Neural crest cell (in vitro differentiated cells): ENCODE measurements at regions not wholly inside any gene's neighbourhood (a gene's known extent, or its start where the extent isn't known, plus 50 kb on each side); places are given as distances from the start of the nearest gene placed in this dataset.

ENCODE experiments used
- DNase-seq: peaks from one replicate; pipeline ENCODE4 v3.0.0; 2021; ENCODE audit warnings: low read depth, mixed read lengths, low spot score
- H3K27ac Mint-ChIP-seq: one replicate; pipeline ENCODE4 v1.8.0; 2021; ENCODE audit warnings: mild to moderate bottlenecking, mixed read lengths; ENCODE audit not compliant: unreplicated experiment
- H3K27me3 Mint-ChIP-seq: 2 replicates; pipeline ENCODE4 v1.8.0; 2021; ENCODE audit warnings: low read depth, mild to moderate bottlenecking, mixed read lengths
- H3K36me3 Mint-ChIP-seq: 2 replicates; pipeline ENCODE4 v1.8.0; 2021; ENCODE audit warnings: low read depth, mild to moderate bottlenecking, mixed read lengths
- H3K4me1 Mint-ChIP-seq: 2 replicates; pipeline ENCODE4 v1.8.0; 2021; ENCODE audit warnings: mixed read lengths
- H3K4me3 Mint-ChIP-seq: one replicate; pipeline ENCODE4 v1.8.0; 2021; ENCODE audit warnings: mild to moderate bottlenecking, mixed read lengths
- H3K9me3 Mint-ChIP-seq: 2 replicates; pipeline ENCODE4 v1.8.0; 2021; ENCODE audit warnings: mixed read lengths
- TF ChIP-seq, protein P1 (sequence below): fragments of 200-600 bp; sonication (generic); conservative IDR thresholded peaks from 2 replicates; pipeline ENCODE4 v1.5.0; 2021; ENCODE audit warnings: antibody characterized with exemption, mild to moderate bottlenecking

GRCh38 chr11:133600786-133601185 lies 68.5 kb upstream of the OPCML start:
- H3K27ac Mint-ChIP-seq, result no peak overlapping the region
- H3K4me3 Mint-ChIP-seq, result no peak overlapping the region
- H3K27me3 Mint-ChIP-seq, result peaks cover 3% of the 10 kb centered on the region
- no peak for DNase-seq
- H3K36me3 Mint-ChIP-seq, result no peaks in the 10 kb centered on the region
- H3K4me1 Mint-ChIP-seq, result peaks cover 6% of the 10 kb centered on the region
- TF ChIP-seq, protein P1, sequence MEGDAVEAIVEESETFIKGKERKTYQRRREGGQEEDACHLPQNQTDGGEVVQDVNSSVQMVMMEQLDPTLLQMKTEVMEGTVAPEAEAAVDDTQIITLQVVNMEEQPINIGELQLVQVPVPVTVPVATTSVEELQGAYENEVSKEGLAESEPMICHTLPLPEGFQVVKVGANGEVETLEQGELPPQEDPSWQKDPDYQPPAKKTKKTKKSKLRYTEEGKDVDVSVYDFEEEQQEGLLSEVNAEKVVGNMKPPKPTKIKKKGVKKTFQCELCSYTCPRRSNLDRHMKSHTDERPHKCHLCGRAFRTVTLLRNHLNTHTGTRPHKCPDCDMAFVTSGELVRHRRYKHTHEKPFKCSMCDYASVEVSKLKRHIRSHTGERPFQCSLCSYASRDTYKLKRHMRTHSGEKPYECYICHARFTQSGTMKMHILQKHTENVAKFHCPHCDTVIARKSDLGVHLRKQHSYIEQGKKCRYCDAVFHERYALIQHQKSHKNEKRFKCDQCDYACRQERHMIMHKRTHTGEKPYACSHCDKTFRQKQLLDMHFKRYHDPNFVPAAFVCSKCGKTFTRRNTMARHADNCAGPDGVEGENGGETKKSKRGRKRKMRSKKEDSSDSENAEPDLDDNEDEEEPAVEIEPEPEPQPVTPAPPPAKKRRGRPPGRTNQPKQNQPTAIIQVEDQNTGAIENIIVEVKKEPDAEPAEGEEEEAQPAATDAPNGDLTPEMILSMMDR, result no peak
- H3K9me3 Mint-ChIP-seq, result no peaks in the 10 kb centered on the region

DNA sequence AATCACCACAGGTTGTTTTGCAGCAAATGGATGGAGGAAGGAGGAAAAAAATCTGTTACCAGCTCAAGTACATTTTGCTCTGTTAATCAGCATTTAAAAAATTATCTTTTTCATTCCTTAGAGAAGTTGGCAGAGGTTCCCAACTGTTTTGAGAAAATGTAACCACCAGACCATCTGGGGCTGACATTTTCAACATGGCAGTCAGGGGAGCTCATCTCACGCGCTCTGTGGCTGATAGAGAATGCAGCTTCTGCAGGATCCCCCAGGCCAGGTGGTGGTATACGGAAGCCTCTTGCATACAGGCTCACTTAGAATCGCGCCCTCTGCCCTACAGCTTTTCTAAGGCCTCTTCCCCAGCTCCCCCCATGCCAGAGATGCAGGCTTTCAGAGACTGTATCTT lies 68.0 kb upstream of the OPCML start:
- H3K4me3 Mint-ChIP-seq, result no peak overlapping the region
- peaks cover 6% of the 10 kb centered on the region for H3K4me1 Mint-ChIP-seq
- TF ChIP-seq, protein P1, result no peak
- no peaks in the 10 kb centered on the region for H3K9me3 Mint-ChIP-seq
- no peak for DNase-seq
- H3K27ac Mint-ChIP-seq, result no peak overlapping the region
- H3K36me3 Mint-ChIP-seq, result no peaks in the 10 kb centered on the region
- peaks cover 3% of the 10 kb centered on the region for H3K27me3 Mint-ChIP-seq

- Mint-ChIP-seq H3K27me3 (peaks cover 3% of the 10 kb centered on the region), H3K36me3 (no peaks in the 10 kb centered on the region), H3K27ac (no peak overlapping the region), H3K4me1 (peaks cover 6% of the 10 kb centered on the region), H3K4me3 (no peak overlapping the region), H3K9me3 (peaks cover 3% of the 10 kb centered on the region)
- DNase-seq, result no peak
- TF ChIP-seq, protein P1, result no peak
These were observed 66.6 kb upstream of the OPCML start for GRCh38 chr11:133598906-133599305.

DNA sequence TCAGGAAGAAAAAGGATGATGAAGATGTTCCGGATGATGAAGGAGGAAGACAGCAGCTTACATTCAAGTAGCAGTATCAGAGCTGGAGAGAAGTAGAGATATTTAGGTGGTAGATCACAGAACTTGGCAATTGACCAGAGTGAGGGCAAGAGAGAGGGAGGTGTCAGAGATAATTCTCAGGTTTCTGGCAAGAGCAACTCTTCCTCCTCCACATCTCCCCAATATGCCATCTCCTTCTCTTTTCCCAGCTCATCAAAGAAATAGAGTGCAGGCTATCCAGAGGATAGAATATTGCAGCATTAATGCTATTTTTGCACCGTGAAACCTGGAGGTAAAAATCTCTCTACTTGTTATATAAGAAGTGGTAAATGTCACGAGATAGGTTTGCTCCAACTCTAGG lies 64.9 kb upstream of the OPCML start:
- no peak overlapping the region for H3K27ac Mint-ChIP-seq
- TF ChIP-seq, protein P1, result no peak
- H3K4me3 Mint-ChIP-seq, result no peak overlapping the region
- H3K9me3 Mint-ChIP-seq, result peaks cover 6% of the 10 kb centered on the region
- no peaks in the 10 kb centered on the region for H3K36me3 Mint-ChIP-seq
- no peak for DNase-seq
- peaks cover 6% of the 10 kb centered on the region for H3K4me1 Mint-ChIP-seq
- H3K27me3 Mint-ChIP-seq, result peaks cover 3% of the 10 kb centered on the region

DNA sequence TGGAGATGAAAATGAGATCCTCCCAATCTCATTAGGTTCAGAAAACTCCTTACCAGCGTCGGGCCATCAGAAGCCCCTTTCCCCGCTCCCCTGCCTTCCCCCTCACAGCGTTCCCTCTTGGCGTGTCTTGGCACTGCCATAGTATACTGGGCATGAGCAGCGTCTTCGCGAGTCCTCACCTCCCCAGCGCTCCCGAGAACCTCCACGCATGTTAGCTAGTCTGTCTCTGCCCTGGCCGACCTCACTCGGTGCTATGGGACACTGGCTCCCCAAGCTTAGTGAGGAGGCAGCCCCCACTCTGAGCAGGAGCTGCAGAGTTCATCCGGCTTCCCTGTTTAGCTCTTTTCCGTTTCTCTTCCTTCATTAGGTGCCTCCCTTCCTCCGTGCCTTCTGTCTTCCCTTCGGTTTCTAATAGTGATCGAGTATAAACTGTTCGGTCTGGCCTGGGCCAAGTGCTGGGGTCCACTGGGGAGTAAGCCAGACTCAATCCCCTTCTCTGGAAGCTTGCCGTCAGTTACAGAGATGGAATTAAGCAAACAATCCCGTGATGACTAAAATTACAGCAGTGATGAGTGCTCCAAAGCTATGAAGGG lies 63.8 kb upstream of the OPCML start:
- Mint-ChIP-seq H3K36me3 (no peaks in the 10 kb centered on the region), H3K27ac (peak overlapping the region; percentile 57)

More for the DNA sequence above, 63.8 kb upstream of the OPCML start:
- H3K9me3 Mint-ChIP-seq, result peaks cover 6% of the 10 kb centered on the region
- peaks cover 3% of the 10 kb centered on the region for H3K27me3 Mint-ChIP-seq
- H3K4me3 Mint-ChIP-seq, result no peak overlapping the region
- TF ChIP-seq, protein P1, result no peak
- DNase-seq, result no peak
- H3K4me1 Mint-ChIP-seq, result peaks cover 6% of the 10 kb centered on the region
